WERI-Rb-1 (cell line): ENCODE measurements at regions not wholly inside any gene's neighbourhood (a gene's known extent, or its start where the extent isn't known, plus 50 kb on each side); places are given as distances from the start of the nearest gene placed in this dataset.

ENCODE experiments used
- DNase-seq: peaks from one replicate; pipeline ENCODE4 v3.0.0-alpha.2; 2020
- H3K27ac ChIP-seq: fragments of 250-450 bp; sonication (Bioruptor Pico); 2 replicates; pipeline ENCODE4 v1.5.1; 2020; ENCODE audit warnings: mild to moderate bottlenecking, moderate library complexity
- H3K27me3 ChIP-seq: fragments of 250-450 bp; sonication (Bioruptor Pico); 2 replicates; pipeline ENCODE4 v1.5.1; 2021; ENCODE audit warnings: mild to moderate bottlenecking, low read depth, moderate library complexity; ENCODE audit not compliant: insufficient read depth, severe bottlenecking
- H3K36me3 ChIP-seq: fragments of 250-450 bp; sonication (Bioruptor Pico); 2 replicates; pipeline ENCODE4 v1.5.1; 2020; ENCODE audit warnings: mild to moderate bottlenecking, moderate library complexity
- H3K4me3 ChIP-seq: 2 replicates; pipeline ENCODE4 v1.5.1; 2011; ENCODE audit warnings: low read depth, mild to moderate bottlenecking, control low read depth, low read length
- H3K9me3 ChIP-seq: fragments of 250-450 bp; sonication (Bioruptor Pico); 2 replicates; pipeline ENCODE4 v1.5.1; 2021; ENCODE audit warnings: mild to moderate bottlenecking, moderate library complexity; ENCODE audit not compliant: severe bottlenecking
- CTCF ChIP-seq: IDR thresholded peaks from 2 replicates; pipeline ENCODE4 v1.5.1; 2011; ENCODE audit warnings: low read depth, mild to moderate bottlenecking, control low read depth, inconsistent platforms, low read length

DNA sequence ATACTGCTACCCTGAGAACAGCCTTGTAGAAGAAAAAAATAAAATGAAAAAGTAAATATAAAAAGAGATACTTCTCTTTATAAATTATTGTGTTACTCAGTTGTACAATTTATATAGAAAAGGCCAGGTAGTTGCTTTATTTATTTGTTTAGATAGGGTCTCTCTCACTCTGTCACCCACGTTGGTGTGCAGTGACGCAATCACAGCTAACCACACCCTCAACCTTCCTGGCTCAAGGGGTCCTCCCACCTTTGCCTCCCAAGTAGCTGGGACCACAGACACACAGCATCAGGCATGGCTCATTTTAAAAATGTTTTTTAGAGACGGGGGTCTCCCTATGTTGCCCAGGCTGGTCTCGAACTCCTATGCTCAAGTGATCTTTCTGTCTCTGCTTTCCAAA, 175.4 kb upstream of the PZP start:
- H3K9me3 ChIP-seq, result no peaks in the 10 kb centered on the region
- H3K27me3 ChIP-seq, result no peaks in the 10 kb centered on the region
- TF ChIP-seq CTCF, result no peak
- no peak for DNase-seq
- H3K36me3 ChIP-seq, result no peaks in the 10 kb centered on the region
- no peak overlapping the region for H3K27ac ChIP-seq
- no peak overlapping the region for H3K4me3 ChIP-seq

- no peak for DNase-seq
- H3K4me3 ChIP-seq, result no peak overlapping the region
- no peak for TF ChIP-seq CTCF
Observed at GRCh38 chr12:9381619-9382018, 173.4 kb upstream of the PZP start.

GRCh38 chr12:9380650-9381049, 172.5 kb upstream of the PZP start:
- no peak for DNase-seq
- Histone ChIP-seq H3K27ac (no peak overlapping the region), H3K4me3 (no peak overlapping the region), H3K27me3 (no peaks in the 10 kb centered on the region), H3K9me3 (no peaks in the 10 kb centered on the region), H3K36me3 (no peaks in the 10 kb centered on the region)
- TF ChIP-seq CTCF, result no peak

More at GRCh38 chr12:9381619-9382018, 173.4 kb upstream of the PZP start:
- no peaks in the 10 kb centered on the region for H3K9me3 ChIP-seq
- H3K27ac ChIP-seq, result no peak overlapping the region
- no peaks in the 10 kb centered on the region for H3K36me3 ChIP-seq
- H3K27me3 ChIP-seq, result no peaks in the 10 kb centered on the region

DNA sequence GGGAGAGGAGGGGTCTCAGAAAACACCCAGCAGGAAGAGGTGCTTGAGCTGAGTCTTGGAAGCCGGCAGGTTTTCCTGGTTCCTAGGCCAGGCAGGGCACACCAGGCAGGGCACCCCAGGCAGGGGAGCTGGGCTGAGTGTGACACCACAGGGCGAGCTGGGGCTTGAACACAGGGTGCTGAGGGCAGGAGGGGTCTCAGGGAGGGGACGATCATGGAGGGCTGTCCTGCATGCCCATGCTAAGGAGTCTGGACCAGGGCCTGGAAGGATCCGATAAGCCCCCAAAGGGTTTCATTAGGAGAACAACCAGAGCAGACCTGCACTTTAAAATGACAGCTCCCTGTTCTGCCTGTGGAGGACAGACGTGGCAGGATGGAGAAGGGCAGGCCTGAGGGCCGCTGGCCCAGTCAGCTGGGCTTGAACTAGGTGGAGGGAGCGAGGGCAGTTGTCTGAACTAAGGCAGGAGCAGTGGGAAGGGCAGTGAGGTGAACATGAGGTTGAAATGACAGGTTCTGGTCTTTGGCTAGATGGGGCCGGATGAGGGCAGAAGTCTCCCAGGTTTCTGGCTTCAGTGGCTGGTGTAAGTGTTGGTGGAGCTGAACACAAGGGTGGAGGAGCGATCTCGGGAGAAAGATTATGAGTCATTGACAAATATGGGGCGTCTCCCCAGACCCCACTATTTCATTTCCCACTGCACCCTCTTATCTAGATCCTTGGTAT, 171.0 kb upstream of the PZP start:
- no peaks in the 10 kb centered on the region for H3K36me3 ChIP-seq
- no peaks in the 10 kb centered on the region for H3K9me3 ChIP-seq
- H3K27ac ChIP-seq, result no peak overlapping the region
- no peak overlapping the region for H3K4me3 ChIP-seq
- no peaks in the 10 kb centered on the region for H3K27me3 ChIP-seq
- TF ChIP-seq CTCF, result no peak
- DNase-seq, result no peak

DNA sequence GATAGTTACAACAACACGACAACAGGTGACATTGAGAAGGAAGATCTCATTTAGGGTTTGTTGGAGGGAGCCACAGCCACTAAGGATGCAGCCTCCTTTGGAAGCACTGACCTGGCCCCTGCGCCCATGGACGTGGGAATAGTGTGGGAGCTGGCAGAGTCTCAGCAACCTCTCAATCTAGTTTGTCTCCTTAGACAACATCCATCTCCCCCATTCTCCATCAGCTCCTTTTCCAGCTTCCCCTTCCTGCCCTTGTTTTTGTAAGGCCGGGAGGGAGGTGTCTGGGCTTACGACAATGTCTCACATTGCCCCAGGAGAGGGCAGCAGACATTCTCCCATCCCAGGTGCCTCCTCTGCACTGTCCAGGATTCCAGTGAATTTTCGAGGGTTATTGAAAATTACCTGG, 170.2 kb upstream of the PZP start:
- Histone ChIP-seq H3K9me3 (no peaks in the 10 kb centered on the region), H3K27me3 (no peaks in the 10 kb centered on the region), H3K27ac (no peak overlapping the region), H3K4me3 (no peak overlapping the region), H3K36me3 (no peaks in the 10 kb centered on the region)
- peak; percentile 51 for TF ChIP-seq CTCF
- DNase-seq, result peak; percentile 37

DNA sequence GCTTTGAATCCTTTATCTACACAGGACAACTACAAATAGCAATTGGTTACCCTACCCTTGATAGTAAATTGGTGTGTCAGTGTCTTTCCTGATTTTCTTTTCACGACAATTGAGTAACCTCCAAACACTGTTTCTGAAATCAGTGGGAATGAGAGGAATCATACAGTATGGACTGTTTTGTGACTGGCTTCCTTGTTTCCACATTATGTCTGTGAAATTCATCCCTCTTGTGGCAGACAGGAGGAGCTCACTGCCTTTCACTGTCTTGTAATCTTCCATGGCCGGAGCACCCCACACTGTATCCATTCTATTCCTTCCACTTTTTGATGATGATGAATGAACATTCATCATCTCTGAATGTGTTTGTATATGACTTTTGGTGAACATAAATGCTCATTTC, 164.0 kb upstream of the PZP start:
- no peak overlapping the region for H3K27ac ChIP-seq
- H3K4me3 ChIP-seq, result no peak overlapping the region
- no peaks in the 10 kb centered on the region for H3K27me3 ChIP-seq
- DNase-seq, result no peak
- no peaks in the 10 kb centered on the region for H3K9me3 ChIP-seq
- TF ChIP-seq CTCF, result peak; percentile 22; the same call in 1 of the 2 replicates
- no peaks in the 10 kb centered on the region for H3K36me3 ChIP-seq
